ENCODE measurements at regions not wholly inside any gene's neighbourhood (a gene's known extent, or its start where the extent isn't known, plus 50 kb on each side); places are given as distances from the start of the nearest gene placed in this dataset.

GRCh38 chr21:35444391-35444790, 395.3 kb upstream of the RUNX1 start:
- no peak for TF ChIP-seq CTCF (IDR thresholded peaks at IDR 0.05)
- no peak for TF ChIP-seq USF1 (IDR thresholded peaks at IDR 0.05; ENCODE audit: borderline replicate concordance, low read depth)
- TF ChIP-seq TAF1 (IDR thresholded peaks at IDR 0.05; ENCODE audit: borderline replicate concordance, low read depth, low read length) = no peak
- no peak for TF ChIP-seq POLR2AphosphoS5 (IDR thresholded peaks at IDR 0.05; ENCODE audit: low read depth, low read length)
- TF ChIP-seq SMC3 (IDR thresholded peaks at IDR 0.05; ENCODE audit: low read depth, low read length) = no peak
- TF ChIP-seq MXI1 (IDR thresholded peaks at IDR 0.05; ENCODE audit: low read depth, low read length) = no peak

Data from SK-N-SH (cell line).